Iris pigment epithelial cell (primary cell): ENCODE measurements at regions not wholly inside any gene's neighbourhood (a gene's known extent, or its start where the extent isn't known, plus 50 kb on each side); places are given as distances from the start of the nearest gene placed in this dataset.

Experiments
- DNase-seq: peaks from one replicate; pipeline ENCODE4 v3.0.0-alpha.2; 2011; ENCODE audit warnings: low read depth

DNA sequence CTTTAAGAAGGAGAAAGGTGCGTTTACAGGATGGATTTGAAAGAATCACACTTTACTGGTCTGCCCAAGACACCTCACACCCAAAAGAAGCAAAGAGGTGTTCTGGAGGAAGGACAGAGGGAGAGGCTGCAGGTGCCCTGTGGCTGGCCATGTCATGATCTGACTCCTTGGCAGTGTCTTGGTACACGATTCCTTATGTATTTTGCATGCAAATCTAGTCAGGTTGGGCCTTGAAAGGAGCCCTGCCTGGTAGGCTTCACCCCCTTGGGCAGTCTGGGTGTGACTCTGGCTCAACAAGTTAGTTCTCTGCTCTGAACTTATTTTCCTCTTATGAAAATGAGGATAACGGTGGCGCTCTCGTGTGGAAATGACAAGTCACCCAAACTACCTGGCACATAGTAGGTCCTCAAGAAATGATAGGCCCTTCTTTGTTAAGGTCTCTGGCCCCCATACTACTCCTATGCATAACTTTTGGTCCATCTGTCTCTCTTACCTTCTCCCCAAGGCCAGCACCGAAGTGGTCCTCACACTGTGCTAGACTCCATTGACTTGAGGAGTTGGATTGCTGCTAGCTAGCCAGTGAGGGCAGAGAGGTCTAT lies 212.5 kb downstream of the SEMA6A start:
- no peak for DNase-seq

DNA sequence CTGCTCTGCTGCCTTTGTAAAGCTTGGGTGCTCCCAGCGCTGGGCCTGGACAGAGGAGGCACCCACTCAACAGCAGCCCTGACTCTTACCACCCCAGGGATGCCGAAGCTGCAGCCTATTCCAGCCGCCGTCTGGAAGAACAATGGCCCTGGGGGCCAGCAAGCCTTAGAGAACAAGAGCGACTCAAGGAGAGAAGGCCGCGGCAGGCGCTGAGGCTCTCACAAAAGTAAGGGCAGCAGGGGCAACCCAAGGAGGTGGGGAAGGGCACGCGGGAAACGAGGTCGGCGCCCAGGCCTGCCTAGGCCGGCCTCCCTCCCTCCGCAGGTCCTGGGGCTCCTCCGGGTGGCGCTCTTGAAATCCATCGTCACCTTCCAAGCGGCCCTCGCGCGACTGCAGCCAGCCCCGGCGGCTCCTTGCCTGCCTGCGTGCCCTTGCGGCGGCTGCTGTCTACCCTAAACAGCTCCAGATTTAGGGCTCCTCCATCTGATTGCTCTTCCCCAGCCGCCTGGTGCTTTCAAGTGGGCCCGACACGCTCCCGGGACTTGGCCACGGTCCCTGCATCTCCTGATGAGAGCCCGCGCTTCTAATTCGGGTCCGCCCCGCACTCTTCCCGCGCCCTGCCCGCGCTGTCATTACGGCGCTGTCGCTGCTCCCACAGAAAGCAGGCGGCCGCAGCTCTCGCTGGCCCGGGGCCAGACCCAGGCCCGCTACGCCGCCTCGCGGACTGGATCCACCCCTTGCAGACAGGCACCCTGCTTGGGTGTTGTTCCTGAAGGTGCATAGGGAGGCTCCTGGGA lies 213.3 kb downstream of the SEMA6A start:
- peak; percentile 24 for DNase-seq

DNA sequence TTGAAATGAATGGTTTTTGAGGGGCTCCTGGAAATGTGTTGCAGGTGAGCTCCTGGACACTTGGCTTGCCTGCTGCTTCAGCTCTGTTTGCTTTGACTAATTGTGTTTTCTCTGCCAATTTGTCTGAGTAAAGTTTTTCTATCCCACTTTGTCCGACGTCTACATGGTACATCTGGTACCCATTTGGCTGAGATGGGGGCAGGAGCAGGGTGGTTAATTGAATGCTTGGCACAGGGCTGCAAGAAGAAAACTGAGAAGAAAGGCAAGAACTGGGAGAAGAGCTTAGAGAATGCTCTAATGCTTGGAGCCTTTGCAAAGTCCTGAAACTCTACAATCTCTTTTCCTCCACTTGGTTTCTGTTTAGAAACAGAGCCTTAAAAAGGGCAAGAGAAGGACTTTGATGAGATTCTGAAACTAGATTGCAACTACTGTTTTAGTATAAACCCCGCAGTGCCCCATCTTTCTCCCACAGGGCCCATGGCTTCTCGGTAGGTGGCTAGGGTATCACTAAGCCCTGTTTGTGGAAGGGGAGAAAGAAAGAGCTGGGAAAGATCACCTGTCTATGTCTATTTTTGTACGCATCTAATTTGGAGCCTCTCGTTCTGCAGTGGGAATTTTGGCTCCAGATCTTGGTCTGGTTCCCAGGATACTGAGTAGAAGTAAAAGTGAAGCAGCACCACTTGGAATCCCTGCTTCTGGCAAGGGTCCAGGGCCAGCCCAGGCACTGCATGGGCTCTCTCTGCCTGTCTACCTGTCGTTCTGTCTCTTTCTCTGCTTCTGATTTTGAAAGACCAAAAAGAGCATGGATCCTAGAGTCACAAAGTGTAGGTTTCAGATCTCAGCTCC lies 214.4 kb downstream of the SEMA6A start:
- no peak for DNase-seq

DNA sequence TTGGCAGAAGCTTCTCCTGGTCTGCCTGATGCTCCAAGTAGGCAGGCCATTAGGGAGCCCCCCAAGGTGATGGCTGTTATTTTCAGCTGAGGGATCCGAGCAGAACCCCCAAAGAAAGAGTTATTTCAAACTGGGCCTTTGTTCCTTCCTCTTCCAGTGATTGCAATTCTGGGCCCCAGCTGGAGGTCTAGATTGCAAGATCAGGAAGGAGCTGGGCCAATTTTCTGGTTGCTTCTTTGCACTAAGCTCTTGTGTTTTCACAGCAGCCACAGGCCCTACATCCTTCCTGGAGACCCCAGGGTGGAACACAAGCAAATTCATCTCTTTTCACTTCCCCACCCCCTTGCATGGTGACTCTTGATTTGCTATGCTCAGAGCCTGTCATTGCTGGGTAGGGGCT lies 215.0 kb downstream of the SEMA6A start:
- no peak for DNase-seq

DNA sequence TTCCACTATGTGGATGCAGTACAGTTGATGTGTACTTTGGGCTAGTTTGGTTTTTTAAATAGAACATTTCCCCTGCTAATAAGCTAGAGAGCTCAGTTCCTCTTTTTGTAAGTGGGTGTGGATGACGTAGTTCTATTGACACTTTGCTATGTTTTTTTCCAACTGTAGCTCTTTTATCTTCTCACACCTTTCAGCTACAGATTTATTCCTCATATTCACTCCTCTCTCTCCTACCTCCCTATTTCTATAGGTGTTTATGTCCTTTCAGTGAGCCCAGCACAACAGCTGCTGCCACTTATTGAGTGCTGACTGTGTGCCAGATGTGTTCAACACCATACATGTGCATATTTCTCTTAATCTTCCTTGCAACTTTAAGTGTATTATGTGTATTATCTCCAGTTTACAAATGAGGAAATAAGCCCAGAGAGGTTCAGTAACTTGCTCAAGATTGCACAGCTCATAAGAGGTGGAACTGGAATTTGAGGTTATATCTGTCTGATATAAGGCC lies 215.7 kb downstream of the SEMA6A start:
- DNase-seq: no peak

DNA sequence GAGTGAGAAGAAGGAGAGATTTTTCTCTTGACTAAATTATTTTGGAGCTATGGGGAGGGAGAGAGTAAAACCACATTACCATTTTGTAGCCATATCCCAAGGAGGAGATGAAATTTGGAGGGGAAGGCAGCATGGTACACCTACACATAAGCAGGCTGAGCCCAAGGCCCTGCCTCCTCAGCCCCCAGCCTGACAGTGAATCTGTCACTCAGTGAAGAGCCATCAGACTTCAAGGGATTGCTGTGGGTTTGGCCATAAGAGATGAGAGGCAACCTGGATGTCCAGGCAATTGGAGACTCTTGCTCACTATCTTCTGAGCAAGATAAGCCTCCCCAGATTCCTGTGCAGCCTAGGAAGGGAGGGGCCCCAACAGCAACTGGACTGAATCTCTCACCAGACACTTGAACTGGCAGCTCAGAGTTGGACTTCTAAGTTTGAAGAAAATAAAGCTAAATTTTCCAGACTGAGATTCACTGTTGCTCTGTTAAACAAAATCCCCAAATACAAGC lies 216.6 kb downstream of the SEMA6A start:
- DNase-seq: no peak

DNA sequence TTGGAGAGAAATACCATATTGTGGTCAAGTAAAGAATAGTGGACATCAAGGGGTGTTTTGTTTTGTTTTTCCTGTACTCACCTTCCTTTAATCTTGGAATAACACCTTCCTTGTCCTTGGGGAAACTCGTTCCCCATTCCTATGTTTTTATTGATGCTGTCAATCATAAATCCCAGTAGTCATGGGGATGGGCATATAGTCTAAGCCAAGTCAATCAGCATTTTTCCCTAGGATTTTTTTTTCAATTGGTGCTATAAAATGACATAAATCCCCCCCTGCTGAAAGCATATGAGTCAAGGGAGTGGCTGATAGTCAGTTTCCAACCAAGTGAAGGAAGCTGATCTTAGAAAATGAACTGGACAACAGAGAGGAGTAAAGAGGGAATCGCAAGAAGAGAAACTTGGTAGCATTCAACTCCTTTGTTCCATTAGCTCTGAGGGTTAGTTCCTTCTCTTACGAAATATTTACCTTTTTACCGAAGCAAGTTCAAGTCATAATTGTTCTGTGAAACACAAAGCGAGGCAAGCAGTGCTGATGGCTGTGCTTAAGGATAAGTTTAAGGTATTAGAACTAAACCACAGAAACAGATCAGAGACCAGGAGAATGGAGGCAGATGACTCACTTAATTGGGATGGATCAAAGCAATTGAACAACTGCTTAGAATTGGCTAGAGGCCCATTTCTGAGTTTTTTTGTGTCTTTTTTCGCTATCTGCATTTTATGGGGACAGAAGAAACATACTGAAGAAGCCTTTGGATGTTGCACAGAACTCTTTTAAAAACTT lies 218.6 kb downstream of the SEMA6A start:
- no peak for DNase-seq

DNA sequence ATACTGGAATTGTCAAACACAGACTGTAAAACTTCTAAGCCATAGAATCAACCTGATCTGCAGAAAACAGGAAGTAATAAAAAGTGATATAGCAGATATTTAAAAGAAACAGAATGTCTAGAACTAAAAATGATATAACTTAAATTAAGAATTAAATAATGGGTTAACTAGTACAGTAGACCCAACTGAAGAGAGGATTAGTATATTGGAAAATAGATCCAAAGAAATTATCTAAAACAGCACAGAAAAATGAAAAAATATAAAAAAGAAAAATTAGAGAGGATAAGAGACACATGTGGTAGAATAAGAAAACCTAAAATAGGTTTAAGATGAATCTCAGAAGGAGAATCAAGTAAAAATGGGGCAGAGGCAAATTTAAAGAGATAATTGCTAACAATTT lies 219.9 kb downstream of the SEMA6A start:
- no peak for DNase-seq

DNA sequence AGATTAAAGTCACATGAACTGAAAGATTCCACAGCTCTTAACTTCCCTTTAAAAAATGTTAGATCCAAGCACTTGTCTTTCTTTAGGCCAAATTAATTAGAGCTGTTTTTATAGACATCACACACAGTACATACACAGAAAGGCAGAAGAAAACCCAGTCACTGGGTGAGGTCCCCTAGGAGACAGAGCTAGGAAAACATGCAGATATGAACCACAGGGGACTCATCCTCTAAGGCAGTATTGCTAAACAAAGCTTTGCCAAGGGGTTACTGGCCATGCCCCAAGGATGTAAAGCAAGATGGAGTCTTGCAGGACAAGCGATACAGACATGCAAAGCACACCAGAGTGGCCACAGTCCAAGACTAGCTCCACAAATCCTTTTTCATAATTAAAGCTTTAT lies 227.0 kb downstream of the SEMA6A start:
- no peak for DNase-seq

DNA sequence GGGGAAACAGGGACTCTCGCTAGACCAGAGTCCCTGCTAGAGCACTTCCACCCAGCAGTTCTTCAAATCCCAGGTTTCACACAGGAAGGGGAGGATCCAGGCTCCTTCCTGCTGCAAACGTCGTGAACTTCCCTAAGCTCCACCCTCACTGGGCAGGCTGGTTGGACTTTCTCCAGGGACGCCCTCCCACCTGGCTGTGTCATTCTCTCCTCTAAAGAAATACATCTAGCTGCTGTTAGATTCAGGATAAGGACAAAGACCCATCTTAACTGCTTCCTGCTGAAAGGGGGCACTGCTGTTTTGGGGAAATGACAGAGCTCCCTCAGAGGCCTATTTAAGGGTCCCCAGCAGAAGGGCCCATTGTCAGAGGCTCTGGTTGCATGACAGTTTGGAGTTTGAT lies 230.7 kb downstream of the SEMA6A start:
- no peak for DNase-seq
